Fibroblast of mammary gland (primary cell): ENCODE measurements at regions not wholly inside any gene's neighbourhood (a gene's known extent, or its start where the extent isn't known, plus 50 kb on each side); places are given as distances from the start of the nearest gene placed in this dataset.
"Not testable (repeated sequence)": the region's sequence is repeated elsewhere in the genome, so short reads cannot be mapped to it uniquely, and the experiment has no call there.

ENCODE experiments used
- DNase-seq: peaks from one replicate; pipeline ENCODE4 v3.0.0-alpha.2; 2010; ENCODE audit warnings: low read depth
- H3K4me3 ChIP-seq: 2 replicates; pipeline ENCODE4 v1.5.1; 2011; ENCODE audit warnings: low read depth, mild to moderate bottlenecking, low read length, moderate library complexity; ENCODE audit not compliant: control insufficient read depth
- CTCF ChIP-seq: conservative IDR thresholded peaks from 2 replicates; pipeline ENCODE4 v1.5.1; 2011; ENCODE audit warnings: low read depth, low read length, inconsistent platforms; ENCODE audit not compliant: control insufficient read depth, insufficient read depth

GRCh38 chr5:136563489-136563888 lies 198.1 kb upstream of the TRPC7 start:
- no peak for DNase-seq
- TF ChIP-seq CTCF, result no peak
- no peak overlapping the region for H3K4me3 ChIP-seq

- no peak for TF ChIP-seq CTCF
- no peak overlapping the region for H3K4me3 ChIP-seq
- DNase-seq, result no peak
These were observed 194.8 kb upstream of the TRPC7 start for GRCh38 chr5:136560126-136560525.

GRCh38 chr5:136559651-136560050 lies 194.3 kb upstream of the TRPC7 start:
- TF ChIP-seq CTCF, result no peak
- DNase-seq, result no peak
- H3K4me3 ChIP-seq, result no peak overlapping the region

GRCh38 chr5:136547096-136547495 lies 181.8 kb upstream of the TRPC7 start:
- H3K4me3 ChIP-seq, DNase-seq: not testable (repeated sequence)

GRCh38 chr5:136546441-136546840 lies 181.1 kb upstream of the TRPC7 start:
- H3K4me3 ChIP-seq, DNase-seq: not testable (repeated sequence)

- not testable (repeated sequence) for H3K4me3 ChIP-seq, DNase-seq
These were observed 179.7 kb upstream of the TRPC7 start for GRCh38 chr5:136545031-136545430.

- no peak overlapping the region for H3K4me3 ChIP-seq
- DNase-seq, result no peak
- TF ChIP-seq CTCF, result no peak
These were observed 173.2 kb upstream of the TRPC7 start for GRCh38 chr5:136538534-136538933.

GRCh38 chr5:136529081-136529480 lies 163.7 kb upstream of the TRPC7 start:
- DNase-seq, result no peak
- no peak for TF ChIP-seq CTCF
- H3K4me3 ChIP-seq, result no peak overlapping the region

- TF ChIP-seq CTCF, result no peak
These were observed 163.2 kb upstream of the TRPC7 start for GRCh38 chr5:136528481-136529030.

More at GRCh38 chr5:136528481-136529030, 163.2 kb upstream of the TRPC7 start:
- no peak for DNase-seq
- H3K4me3 ChIP-seq, result no peak overlapping the region
